HPDE6-E6E7 (cell line): ENCODE measurements at regions not wholly inside any gene's neighbourhood (a gene's known extent, or its start where the extent isn't known, plus 50 kb on each side); places are given as distances from the start of the nearest gene placed in this dataset.

Experiments
- DNase-seq: peaks from one replicate; pipeline ENCODE4 v3.0.0; 2011; ENCODE audit warnings: missing footprints; ENCODE audit errors: extremely low spot score

DNA sequence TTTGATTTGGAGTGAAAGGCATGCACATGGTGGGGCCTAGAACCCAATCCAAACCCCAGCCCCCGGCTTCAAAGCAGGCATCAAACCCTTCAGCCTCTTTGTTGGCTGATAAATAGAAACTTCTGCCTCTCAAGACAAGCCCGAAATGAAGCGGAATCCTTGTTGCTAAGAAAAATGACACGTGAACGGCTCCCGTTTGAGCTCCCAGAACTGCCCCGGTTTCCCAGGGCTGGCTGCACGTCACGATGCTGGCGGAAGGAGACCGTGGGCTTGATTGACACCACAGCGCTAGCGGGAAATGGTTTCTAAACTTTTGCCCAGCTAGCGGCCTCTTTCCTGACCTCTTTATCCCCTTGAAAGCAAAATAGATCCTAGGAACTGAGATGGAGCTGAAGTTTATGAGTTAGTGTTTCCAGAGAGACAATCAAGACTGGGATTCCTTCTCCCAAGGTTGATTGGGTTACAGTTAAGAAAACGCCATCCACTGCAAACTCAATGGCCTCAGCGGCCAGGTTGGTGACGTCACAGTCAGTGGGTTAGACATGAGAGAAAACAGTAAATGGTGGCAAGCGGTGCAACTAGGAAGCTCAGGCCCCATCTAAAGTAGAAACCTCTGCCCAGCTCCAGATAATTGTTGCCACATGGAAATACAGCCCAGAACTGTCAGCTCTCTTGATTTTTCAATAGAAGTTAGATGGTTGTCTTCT, 117.0 kb downstream of the ANKRD60 start:
- DNase-seq, result no peak

DNA sequence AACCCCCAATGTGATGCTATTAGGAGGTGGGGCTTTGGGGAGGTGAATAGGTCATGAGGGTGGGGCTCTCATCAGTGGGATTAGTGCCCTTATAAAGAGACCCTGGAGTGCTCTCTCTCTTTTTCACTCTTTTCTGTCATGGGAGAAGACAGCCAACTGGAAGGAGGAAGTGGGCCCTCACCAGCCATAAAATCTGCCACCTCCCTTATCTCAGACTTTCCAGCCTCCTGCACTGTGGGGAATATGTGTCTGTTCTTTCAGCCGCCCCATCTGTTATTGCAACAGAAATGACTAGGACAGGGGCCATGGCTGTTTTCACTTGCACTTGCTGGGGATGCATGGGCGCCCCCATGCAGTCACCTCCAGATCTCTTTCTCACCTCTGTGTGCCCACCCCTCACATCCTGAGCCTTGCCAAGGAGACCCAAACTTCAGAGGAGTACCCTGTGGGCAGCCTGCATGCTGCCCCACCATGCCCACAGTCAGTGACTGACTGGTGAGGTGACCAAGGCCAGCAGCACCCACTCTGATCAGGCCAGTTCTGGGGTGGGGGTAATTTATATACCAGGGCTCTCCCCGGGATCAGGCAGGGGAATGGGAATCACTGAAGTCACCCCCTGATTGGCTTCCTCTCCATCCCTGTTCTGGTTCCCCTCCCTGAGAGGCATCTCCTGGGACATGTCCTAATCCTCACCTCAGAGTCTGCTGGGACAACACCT, 118.4 kb downstream of the ANKRD60 start:
- no peak for DNase-seq

DNA sequence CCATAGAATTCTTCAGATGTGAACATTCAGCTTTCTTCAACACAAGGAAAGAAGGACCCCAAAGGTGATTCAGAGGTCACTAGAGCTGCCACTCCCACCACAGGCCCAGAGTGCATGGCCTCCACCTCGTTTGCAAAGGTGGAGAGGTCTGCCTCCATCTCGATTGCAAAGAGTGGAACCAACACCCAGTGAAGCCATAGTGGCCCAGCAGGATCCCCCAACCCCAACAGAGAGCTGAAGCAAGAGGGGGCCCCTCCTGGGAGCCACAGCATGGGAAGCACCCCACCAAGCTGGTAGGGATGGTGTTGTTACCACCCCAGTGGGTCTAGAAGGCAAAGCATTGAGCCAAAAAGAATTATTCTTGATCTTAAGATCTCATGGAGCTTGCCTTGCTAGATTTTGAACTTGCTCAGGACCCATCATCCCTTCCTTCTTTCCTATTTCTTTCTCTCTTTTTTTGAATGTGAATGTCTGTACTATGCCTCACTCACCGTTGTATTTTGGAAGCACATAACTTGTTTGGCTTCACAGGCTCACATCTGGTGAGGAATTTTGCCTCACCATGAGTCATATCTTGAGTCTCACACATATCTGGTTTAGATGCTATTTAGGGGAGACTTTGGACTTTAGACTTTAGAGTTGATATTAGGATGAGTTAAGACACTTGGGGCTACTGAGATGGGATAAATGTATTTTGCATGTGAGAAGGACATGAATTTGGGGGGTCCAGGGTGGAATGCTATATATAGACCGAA, 119.2 kb downstream of the ANKRD60 start:
- no peak for DNase-seq

DNA sequence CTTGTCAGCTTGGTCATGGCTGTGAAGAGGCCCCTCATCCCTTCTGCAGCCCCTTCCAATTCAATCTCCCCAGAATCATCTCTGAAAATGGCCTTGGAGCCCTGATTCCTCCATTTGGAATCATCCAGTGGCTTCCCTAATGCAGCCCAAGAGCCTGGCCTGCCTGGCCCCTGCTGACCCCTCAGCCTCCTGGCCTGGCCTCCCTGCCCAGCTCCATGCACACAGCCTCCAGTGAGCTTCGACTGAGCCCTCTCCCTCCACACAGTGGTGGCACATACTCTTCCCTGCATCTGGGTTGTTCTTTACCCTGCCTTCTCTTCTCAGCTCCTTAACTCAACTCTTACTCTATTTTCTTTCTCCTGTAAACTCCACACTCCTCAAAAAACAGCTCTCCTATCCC, 120.9 kb downstream of the ANKRD60 start:
- DNase-seq, result no peak

DNA sequence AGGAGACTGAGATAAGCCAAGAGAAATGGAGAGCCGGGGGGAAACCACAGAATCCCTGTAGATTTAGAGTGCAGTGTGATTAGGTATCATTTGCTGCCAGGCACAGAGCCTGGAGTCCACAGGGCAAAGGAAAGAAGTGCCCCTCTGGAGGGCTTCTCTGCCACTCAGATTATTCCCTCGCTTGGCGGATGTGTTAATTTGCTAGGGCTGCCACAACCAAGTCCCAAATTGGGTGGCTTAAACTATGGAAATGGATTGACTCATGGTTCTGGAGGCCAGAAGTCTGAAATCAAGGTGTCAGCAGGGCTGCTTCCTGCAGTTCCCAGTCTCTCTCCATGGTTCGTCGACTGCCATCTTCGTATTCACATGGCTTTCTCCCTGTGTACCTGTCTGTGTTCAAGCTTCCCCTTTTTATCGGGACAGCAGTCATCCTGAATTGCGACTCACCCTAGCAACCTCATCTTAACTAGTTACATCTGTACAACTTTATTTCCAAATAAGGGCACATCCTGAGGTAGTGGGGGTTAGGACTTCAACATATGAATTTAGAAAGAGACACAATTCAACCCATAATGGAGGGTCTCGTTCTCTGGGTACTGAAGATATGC, 122.2 kb downstream of the ANKRD60 start:
- DNase-seq, result no peak

DNA sequence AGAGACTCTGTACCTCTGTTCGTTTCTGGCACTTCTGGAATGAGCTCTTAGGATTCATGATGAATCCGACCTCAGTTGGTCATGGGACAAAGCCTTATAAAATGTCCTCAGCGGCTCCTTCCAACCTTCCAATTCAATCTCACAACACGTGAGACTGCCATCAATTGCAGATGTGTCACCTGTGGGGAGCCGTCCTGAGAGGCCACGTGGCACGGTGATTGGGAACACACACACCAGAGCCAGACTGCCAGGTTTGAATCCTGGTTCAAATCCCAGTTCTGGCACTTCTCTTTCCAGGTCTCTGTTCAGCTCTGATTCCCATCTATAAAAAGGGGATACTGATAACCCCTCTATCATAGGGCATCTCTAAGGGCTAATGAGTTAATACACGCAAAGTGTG, 124.5 kb downstream of the ANKRD60 start:
- DNase-seq, result no peak

DNA sequence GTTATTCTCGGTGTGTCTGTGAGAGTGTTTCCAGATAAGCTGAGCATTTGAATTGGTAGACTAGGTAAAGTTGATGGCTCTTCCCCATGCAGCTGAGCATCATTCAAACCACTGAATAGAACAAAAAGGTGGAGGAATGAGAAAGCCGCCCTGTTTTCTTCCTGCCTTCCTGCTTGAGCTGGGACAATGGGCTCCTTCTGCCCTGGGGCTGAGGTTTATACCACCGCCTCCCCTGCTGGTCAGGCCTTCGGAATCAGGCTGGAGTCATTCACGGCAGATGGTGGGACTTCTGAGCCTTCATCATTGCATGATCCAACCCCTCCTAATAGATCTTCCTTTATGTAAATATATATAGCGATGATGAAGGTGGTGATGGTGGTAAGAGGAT, 124.9 kb downstream of the ANKRD60 start:
- no peak for DNase-seq

DNA sequence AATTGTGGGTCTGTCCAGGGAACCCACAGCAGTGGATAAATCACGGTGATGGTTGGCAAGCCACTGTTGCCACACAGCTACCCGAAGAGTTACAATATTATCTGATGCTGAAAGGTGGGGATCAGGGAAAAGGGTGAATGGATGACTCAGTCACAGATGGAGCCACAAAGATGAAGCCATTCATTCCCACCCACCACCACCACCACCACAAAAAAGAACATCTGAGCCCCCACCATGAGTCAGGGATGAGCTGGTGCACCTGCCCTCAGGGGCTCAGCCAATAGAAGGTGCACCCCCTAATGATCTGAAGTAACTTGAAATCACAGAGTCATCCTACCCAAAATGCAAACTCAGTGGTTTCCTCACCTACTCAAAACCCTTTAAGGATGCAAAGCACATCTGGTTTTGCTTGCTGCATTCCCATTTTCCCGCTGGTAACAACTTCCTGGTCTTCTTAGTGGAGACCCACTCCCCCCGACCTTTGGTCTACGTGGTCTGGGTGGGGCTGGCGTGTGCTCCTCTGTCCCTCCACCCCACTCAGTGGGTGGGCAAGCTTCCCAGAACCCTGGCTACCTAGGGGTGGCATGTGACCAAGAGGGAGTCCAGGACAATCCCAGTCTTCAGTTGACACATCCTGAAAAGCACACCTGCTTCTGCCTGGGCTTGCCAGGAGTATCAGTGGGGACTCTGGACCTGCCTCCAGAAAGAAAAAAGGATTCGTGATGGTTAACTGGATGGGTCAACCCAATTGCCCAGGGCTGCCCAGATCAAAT, 125.5 kb downstream of the ANKRD60 start:
- DNase-seq, result peak; percentile 79

DNA sequence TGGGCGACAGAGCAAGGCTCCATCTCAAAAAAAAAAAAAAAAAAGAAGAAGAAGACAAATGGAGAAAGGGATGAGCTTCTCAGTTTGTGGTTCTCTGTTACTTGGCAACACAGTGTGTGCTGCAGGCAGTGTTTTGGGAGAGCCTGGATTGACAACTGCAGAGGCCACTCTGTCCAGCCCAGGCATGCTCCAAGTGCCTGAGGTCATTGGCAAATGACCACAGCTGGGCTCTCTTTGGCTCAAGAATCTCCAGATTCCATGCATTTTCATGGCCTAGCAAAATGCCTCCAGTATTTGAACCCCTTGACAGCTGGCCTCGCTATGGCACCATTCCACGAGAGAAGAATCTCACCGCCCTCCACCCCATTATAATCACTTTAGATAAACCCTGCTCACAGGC, 126.2 kb downstream of the ANKRD60 start:
- peak; percentile 79 for DNase-seq

DNA sequence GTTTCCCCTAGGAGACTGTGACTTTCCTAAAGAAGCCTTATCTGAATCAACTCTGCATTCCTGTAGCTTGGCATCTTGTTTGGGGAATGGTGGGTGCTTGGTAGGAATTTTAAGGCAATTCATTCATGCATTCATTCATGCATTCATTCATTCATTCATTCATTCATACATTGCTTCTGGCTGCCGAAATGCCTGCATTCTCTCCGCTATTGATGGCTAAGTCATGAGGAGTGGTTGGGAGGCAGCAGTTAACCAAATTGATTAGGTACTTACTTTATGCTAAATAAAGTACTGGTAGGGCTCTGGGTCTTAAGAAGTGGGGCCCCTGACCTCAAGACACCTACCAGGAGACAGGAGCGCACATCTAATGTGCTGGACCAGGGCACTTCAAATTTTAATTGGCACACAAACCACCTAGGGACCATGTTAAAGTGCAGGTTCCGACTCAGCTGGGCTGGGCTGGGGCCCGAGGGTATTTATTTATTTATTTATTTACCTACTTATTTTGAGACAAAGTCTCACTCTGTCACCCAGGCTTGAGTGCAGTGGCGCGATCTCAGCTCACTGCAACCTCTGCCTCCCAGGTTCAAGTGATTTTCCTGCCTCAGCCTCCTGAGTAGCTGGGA, 127.6 kb downstream of the ANKRD60 start:
- DNase-seq, result no peak

DNA sequence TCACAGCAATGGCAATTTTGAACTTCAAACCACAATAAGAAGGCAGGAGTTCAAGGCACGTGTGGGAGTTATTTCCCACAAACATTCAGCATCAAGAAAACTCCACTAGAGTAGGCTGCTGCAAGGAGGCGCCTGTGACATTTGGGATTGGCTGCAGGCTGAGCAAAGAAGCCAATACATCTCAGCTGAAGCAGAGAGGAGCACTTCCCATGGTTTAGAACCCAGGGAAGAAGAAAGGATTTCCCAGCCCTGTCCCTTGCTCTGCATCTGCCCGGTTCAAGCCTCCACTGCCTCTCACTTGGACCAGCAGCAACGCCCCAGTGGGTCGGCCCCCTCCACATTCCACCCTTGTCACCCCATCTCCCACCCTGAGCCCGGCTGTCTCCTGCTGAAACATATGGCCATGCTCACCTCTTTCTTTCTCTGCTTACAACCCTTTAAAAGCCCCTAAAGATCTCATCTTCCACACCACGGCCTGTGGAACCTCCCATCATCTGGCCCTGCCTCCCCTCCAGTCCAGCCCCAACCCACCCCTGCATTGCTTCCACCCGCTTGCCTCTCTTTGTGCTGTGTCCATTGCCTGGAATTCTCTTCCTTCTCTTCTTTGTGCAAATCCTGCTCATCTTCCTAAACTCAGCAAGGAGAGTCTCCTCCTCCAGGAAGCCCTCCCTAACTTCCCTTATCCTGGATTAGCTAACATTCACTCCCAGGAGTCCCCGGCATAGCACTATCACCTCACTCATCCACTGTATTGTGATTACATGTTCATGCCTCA, 128.3 kb downstream of the ANKRD60 start:
- no peak for DNase-seq

DNA sequence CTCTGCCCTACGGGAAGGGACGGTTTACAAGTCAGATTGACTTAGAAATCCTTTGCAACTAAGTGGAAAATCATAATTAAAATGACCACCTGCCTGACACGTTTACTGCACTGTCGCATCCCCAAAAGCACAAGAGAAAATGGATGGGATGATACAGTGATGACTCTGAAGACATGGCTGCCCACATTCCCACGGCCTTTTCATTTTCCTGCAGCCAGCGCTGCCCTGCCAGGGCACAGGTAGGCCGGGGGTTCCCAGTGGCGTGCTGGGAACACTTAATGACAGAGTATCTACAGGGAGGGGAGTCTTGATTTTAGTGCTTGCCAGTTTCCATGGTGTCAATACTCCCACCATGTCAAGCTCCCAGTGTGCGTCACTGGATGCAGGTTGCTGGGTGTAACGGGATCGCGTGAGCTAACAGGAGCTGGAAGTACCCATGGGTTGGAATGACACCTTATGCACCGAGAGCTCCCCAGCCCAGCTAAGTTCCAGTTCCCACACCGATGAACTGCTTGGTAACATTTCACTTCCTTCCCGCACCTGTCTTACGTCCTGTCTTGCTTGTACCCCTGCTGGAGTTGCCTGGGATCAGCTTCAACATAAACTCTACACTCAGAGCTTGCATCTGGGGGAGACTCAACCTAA, 129.0 kb downstream of the ANKRD60 start:
- no peak for DNase-seq

DNA sequence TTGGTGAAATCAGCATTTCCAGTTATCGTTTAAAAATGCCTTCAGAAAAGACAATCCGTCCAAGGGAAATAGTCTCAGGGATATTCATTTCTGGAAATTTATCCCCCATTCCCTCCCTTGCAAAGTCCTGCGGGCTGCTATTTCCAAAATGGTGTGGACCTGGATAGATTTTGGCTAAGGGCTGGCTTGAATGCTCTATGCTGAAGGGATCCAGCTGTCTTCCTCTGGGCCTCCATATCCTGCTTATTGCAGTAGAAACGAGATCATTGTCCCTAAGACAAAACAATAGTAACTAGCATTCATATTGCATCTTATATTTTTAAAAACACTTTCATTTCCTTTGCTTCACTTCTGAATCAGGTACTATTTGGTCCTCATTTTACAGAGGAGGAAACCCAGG, 129.9 kb downstream of the ANKRD60 start:
- no peak for DNase-seq

DNA sequence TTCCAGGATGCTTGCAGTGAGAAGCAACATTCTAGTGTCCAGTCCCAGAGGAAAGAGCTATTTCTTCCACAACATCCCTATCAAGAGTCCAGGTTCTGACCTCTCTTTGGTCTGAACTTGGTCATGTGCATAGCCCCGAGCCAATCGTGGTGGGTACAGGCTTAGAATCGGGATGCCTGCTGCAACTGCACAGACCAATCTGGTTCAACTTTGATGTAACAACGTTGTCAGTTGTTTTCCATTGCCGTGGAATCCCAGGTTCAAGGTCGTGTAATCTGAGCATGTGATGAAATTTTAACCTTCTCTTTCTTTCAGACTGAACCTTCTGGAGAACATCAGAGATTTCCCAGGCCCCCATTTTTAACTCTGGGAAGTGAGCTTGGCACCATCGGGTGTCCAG, 130.5 kb downstream of the ANKRD60 start:
- DNase-seq, result no peak

DNA sequence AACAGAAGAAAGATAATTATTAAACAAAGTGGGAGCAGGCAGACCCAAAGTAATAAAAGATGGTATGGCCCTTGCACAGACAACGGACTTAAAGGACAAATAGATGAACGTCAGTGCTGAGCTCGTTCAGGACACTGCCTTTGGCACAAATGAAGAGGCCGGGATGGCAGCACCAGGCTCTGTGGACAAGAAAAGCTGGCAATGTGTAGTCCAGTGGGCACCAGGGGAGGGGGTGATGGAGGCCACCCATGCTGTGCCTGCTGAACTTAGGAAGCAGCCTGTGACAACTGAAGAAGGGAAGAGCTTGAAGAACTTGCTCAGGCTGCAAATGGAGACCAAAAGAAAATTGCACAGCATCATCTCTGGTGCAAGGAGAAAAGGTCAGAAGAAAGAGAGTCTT, 131.0 kb downstream of the ANKRD60 start:
- DNase-seq, result no peak

DNA sequence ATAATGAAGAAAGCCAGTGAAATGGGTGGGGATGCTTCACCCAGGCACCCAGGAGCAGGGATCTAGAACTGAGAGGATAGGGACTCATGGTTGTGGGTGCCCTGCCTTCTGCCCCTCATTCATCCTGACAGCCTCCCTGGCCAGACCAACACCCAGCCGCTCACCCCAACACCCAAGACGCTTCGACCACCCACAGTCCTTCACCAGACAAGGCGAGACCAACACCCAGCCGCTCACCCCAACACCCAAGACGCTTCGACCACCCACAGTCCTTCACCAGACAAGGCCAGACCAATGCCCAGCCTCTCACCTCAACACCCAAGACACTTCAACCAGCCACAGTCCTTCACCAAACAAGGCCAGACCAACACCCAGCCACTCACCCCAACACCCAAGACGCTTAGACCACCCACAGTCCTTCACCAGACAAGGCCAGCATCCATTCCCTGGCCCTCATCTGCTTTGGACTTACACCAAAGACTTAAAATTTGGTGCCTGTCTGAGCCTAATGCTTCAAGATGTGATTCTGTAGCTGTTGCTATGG, 131.5 kb downstream of the ANKRD60 start:
- DNase-seq, result no peak

DNA sequence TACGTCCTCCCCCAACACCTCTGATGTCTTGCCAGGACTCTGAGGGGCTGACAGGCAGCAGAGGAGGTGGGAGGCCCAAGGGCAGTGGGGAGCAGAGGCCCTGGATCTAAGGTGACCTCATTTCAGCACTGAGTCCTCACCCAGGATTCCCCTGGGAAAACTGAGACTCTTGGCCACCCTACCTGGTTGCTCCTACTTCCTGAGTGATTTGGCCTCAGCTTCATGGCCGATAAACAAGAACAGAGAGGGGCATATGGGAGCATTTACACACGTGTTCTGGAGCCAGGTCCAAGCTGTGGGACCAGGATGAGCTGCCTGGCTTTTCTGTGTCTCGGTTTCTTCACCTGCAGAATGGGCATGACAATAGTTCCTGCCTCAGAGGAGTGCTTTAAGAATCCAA, 133.8 kb downstream of the ANKRD60 start:
- DNase-seq, result no peak

DNA sequence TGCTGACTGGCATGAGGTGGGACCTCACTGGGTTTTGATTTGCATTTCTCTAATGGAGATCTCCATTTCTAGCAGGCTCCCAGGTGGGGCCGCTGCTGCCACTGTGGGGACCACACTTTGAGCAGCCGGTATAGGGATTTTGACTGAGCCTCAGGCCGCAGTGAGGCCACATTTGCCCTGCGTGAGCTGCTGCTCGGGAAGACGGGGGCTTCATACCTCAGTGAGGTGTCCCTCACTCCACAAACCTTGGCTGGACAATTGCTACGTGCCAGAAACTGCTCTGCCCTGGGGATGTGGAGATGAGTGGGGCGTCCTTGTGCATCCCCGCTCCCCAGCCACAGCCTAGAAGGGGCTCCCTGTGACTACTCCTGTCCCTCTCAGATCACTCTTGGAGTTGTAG, 134.3 kb downstream of the ANKRD60 start:
- no peak for DNase-seq

DNA sequence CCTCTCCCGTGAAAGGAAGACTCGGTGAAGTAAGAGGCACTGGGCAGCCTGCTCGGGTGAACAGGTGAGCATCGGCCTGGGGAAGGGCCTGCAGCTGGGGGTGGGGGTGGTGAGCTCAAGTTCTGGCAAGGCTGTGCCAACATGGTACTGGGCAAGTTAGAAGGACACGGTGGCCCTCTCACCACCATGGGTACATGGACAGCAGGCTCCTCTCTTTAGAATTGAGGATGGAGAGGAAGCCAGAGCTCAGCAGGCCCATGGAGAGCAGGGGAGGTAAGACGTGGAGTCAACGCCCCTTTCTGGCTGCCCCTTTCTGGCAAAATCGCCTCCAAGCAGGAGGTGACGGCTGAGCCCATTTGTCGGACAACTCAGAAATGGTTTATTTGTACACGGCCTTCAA, 135.6 kb downstream of the ANKRD60 start:
- DNase-seq, result no peak

DNA sequence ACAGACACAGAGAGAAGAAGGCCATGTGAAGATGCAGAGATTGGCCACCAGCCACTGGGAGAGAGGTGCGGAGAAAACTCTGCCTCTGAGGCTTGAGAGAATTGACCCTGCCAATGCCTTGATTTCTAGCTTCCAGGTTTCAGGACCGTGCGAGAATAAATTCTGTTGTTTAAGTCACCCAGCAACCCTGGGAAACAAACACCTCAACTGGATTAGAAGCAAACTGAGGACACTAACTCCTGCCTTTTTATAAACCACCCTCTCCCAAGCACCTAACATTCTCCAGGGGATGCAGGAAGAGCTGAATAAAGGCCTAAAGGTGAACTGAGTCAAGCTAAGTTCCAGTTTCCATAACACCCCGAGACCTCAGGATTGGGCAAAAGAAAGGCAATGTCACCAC, 136.1 kb downstream of the ANKRD60 start:
- DNase-seq, result no peak
